Fibroblast of skin of back (primary cell): ENCODE measurements at regions not wholly inside any gene's neighbourhood (a gene's known extent, or its start where the extent isn't known, plus 50 kb on each side); places are given as distances from the start of the nearest gene placed in this dataset.
"Not testable (repeated sequence)": the region's sequence is repeated elsewhere in the genome, so short reads cannot be mapped to it uniquely, and the experiment has no call there.

Experiments used
- DNase-seq: peaks from one replicate; pipeline ENCODE4 v3.0.0-alpha.2; 2013

GRCh38 chr10:64089648-64090047, 568.4 kb downstream of the REEP3 start:
- no peak for DNase-seq

- no peak for DNase-seq
Observed at GRCh38 chr10:64090865-64091264, 569.7 kb downstream of the REEP3 start.

- DNase-seq: peak; percentile 54
Observed at GRCh38 chr10:64091897-64092296, 570.7 kb downstream of the REEP3 start.

GRCh38 chr10:64093304-64093703, 572.1 kb downstream of the REEP3 start:
- DNase-seq: no peak

GRCh38 chr10:64093946-64094535, 572.8 kb downstream of the REEP3 start:
- peak; percentile 70 for DNase-seq

GRCh38 chr10:64096941-64097340, 575.7 kb downstream of the REEP3 start:
- no peak for DNase-seq

- DNase-seq: no peak
Observed at GRCh38 chr10:64097391-64098122, 576.4 kb downstream of the REEP3 start.

GRCh38 chr10:64098994-64099393, 577.8 kb downstream of the REEP3 start:
- no peak for DNase-seq

- no peak for DNase-seq
Observed at GRCh38 chr10:64101606-64102263, 580.5 kb downstream of the REEP3 start.

GRCh38 chr10:64102264-64102633, 581.0 kb downstream of the REEP3 start:
- no peak for DNase-seq

GRCh38 chr10:64102916-64103315, 581.7 kb downstream of the REEP3 start:
- no peak for DNase-seq

- DNase-seq: no peak
Observed at GRCh38 chr10:64103750-64104470, 582.7 kb downstream of the REEP3 start.

GRCh38 chr10:64109926-64110495, 588.8 kb downstream of the REEP3 start:
- DNase-seq: no peak

- no peak for DNase-seq
Observed at GRCh38 chr10:64112701-64113355, 591.6 kb downstream of the REEP3 start.

- DNase-seq: no peak
Observed at GRCh38 chr10:64113375-64113774, 592.2 kb downstream of the REEP3 start.

- peak; percentile 37 for DNase-seq
Observed at GRCh38 chr10:64113792-64114191, 592.6 kb downstream of the REEP3 start.

- peak; percentile 7 for DNase-seq
Observed at GRCh38 chr10:64115471-64115870, 594.3 kb downstream of the REEP3 start.

- peak; percentile 4 for DNase-seq
Observed at GRCh38 chr10:64115908-64116643, 594.9 kb downstream of the REEP3 start.

GRCh38 chr10:64116707-64117106, 595.5 kb downstream of the REEP3 start:
- DNase-seq: no peak

GRCh38 chr10:64118736-64119135, 597.5 kb downstream of the REEP3 start:
- no peak for DNase-seq

- DNase-seq: not testable (repeated sequence)
Observed at GRCh38 chr10:64120301-64120980, 599.2 kb downstream of the REEP3 start.
